NCI-H187 (cell line): ENCODE measurements at regions not wholly inside any gene's neighbourhood (a gene's known extent, or its start where the extent isn't known, plus 50 kb on each side); places are given as distances from the start of the nearest gene placed in this dataset.

Experiments
- DNase-seq, 2 experiments: peaks; one replicate each; lab custom pipeline; 2025; lab: John Stamatoyannopoulos, UW

- no peak for DNase-seq
Observed at GRCh38 chr6:119541132-119541905, 191.8 kb upstream of the MAN1A1 start.

GRCh38 chr6:119540417-119540816 is 190.9 kb upstream of the MAN1A1 start:
- DNase-seq = no peak

GRCh38 chr6:119539066-119539746 is 189.6 kb upstream of the MAN1A1 start:
- DNase-seq = no peak

- DNase-seq = no peak
Observed at GRCh38 chr6:119536666-119537065, 187.1 kb upstream of the MAN1A1 start.

GRCh38 chr6:119535332-119535731 is 185.8 kb upstream of the MAN1A1 start:
- DNase-seq = no peak

- DNase-seq = no peak
Observed at GRCh38 chr6:119533603-119534279, 184.2 kb upstream of the MAN1A1 start.

GRCh38 chr6:119527231-119527578 is 177.6 kb upstream of the MAN1A1 start:
- no peak for DNase-seq

GRCh38 chr6:119526561-119527230 is 177.1 kb upstream of the MAN1A1 start:
- no peak for DNase-seq

GRCh38 chr6:119524410-119524809 is 174.8 kb upstream of the MAN1A1 start:
- no peak for DNase-seq

GRCh38 chr6:119523556-119523955 is 174.0 kb upstream of the MAN1A1 start:
- no peak for DNase-seq

GRCh38 chr6:119521251-119521650 is 171.7 kb upstream of the MAN1A1 start:
- DNase-seq = no peak

- no peak for DNase-seq
Observed at GRCh38 chr6:119517428-119517827, 167.9 kb upstream of the MAN1A1 start.

- DNase-seq = no peak
Observed at GRCh38 chr6:119514345-119514744, 164.8 kb upstream of the MAN1A1 start.

- no peak for DNase-seq
Observed at GRCh38 chr6:119511024-119511423, 161.5 kb upstream of the MAN1A1 start.

GRCh38 chr6:119510246-119510645 is 160.7 kb upstream of the MAN1A1 start:
- DNase-seq = no peak

GRCh38 chr6:119506631-119507174 is 157.1 kb upstream of the MAN1A1 start:
- no peak for DNase-seq

GRCh38 chr6:119501798-119502483 is 152.4 kb upstream of the MAN1A1 start:
- no peak for DNase-seq

- no peak for DNase-seq
Observed at GRCh38 chr6:119499797-119500196, 150.2 kb upstream of the MAN1A1 start.

- DNase-seq = no peak
Observed at GRCh38 chr6:119497988-119498727, 148.6 kb upstream of the MAN1A1 start.

- no peak for DNase-seq
Observed at GRCh38 chr6:119495230-119495683, 145.7 kb upstream of the MAN1A1 start.

GRCh38 chr6:119493980-119494379 is 144.4 kb upstream of the MAN1A1 start:
- no peak for DNase-seq
